HAP-1 (cell line): ENCODE measurements at regions not wholly inside any gene's neighbourhood (a gene's known extent, or its start where the extent isn't known, plus 50 kb on each side); places are given as distances from the start of the nearest gene placed in this dataset.
"Not testable (repeated sequence)": the region's sequence is repeated elsewhere in the genome, so short reads cannot be mapped to it uniquely, and the experiment has no call there.

Experiments
- DNase-seq, 2 experiments: peaks; one replicate each; pipeline ENCODE4 v3.0.0-alpha.2; 2016 to 2020; ENCODE audit warnings: low spot score in 2 of 2
- H3K27me3 ChIP-seq: fragments of 250-450 bp; sonication (Bioruptor Pico); 2 replicates; pipeline ENCODE4 v1.5.1; 2020; ENCODE audit warnings: low read depth, mild to moderate bottlenecking, moderate library complexity
- H3K36me3 ChIP-seq: fragments of 250-450 bp; sonication (Bioruptor Pico); replicated peaks from 2 replicates; pipeline ENCODE4 v1.5.1; 2020; ENCODE audit warnings: mild to moderate bottlenecking
- H3K4me1 ChIP-seq: fragments of 250-450 bp; sonication (Bioruptor Pico); 2 replicates; pipeline ENCODE4 v1.5.1; 2020; ENCODE audit warnings: mild to moderate bottlenecking
- H3K4me3 ChIP-seq: fragments of 250-450 bp; sonication (Bioruptor Pico); 2 replicates; pipeline ENCODE4 v1.5.1; 2020; ENCODE audit warnings: mild to moderate bottlenecking, moderate library complexity
- H3K9me3 ChIP-seq: fragments of 250-450 bp; sonication (Bioruptor Pico); 2 replicates; pipeline ENCODE4 v1.5.1; 2020; ENCODE audit warnings: mild to moderate bottlenecking, moderate library complexity
- in situ Hi-C: fragments of 300-500 bp; cut with MboI; formaldehyde crosslinking; loops from 3 replicates; pipeline ENCODE4 v1.14.3; 2020; ENCODE audit warnings: low sequenced_read_pairs, inconsistent platforms, mixed read lengths

GRCh38 chr15:23854912-23855659 is 168.0 kb upstream of the NDN start:
- Histone ChIP-seq H3K4me1 (no peaks in the 10 kb centered on the region), H3K9me3 (no peaks in the 10 kb centered on the region; the same call in 1 of the 2 replicates), H3K27me3 (no peaks in the 10 kb centered on the region), H3K4me3 (no peak overlapping the region), H3K36me3 (no peaks in the 10 kb centered on the region)
- DNase-seq, result no peak
- in situ Hi-C loops, result no loop called here

- Histone ChIP-seq H3K27me3 (no peaks in the 10 kb centered on the region), H3K9me3 (no peaks in the 10 kb centered on the region; the same call in 1 of the 2 replicates), H3K36me3 (no peaks in the 10 kb centered on the region), H3K4me3 (no peak overlapping the region), H3K4me1 (no peaks in the 10 kb centered on the region)
- in situ Hi-C loops, result no loop called here
- no peak for DNase-seq
These were observed 168.8 kb upstream of the NDN start for GRCh38 chr15:23855947-23856346.

GRCh38 chr15:23857028-23857641 is 170.0 kb upstream of the NDN start:
- DNase-seq, result peak in 1 of 2 experiments; percentile 18
- H3K4me3 ChIP-seq, result no peak overlapping the region
- H3K36me3 ChIP-seq, result no peaks in the 10 kb centered on the region
- H3K4me1 ChIP-seq, result no peaks in the 10 kb centered on the region
- H3K27me3 ChIP-seq, result no peaks in the 10 kb centered on the region
- H3K9me3 ChIP-seq, result no peaks in the 10 kb centered on the region; the same call in 1 of the 2 replicates
- in situ Hi-C loops, result no loop called here

GRCh38 chr15:23859008-23859407 is 171.9 kb upstream of the NDN start:
- Histone ChIP-seq H3K27me3 (no peaks in the 10 kb centered on the region), H3K4me3 (no peak overlapping the region), H3K9me3 (no peaks in the 10 kb centered on the region), H3K4me1 (no peaks in the 10 kb centered on the region), H3K36me3 (no peaks in the 10 kb centered on the region)
- in situ Hi-C loops, result no loop called here
- no peak for DNase-seq

GRCh38 chr15:23860290-23861245 is 173.5 kb upstream of the NDN start:
- Histone ChIP-seq H3K9me3 (no peaks in the 10 kb centered on the region), H3K27me3 (no peaks in the 10 kb centered on the region), H3K4me1 (no peaks in the 10 kb centered on the region), H3K4me3 (no peak overlapping the region), H3K36me3 (no peaks in the 10 kb centered on the region)
- in situ Hi-C loops, result no loop called here
- no peak for DNase-seq

- no peaks in the 10 kb centered on the region for H3K9me3 ChIP-seq
- no peaks in the 10 kb centered on the region for H3K36me3 ChIP-seq
- H3K27me3 ChIP-seq, result no peaks in the 10 kb centered on the region
- no peak overlapping the region for H3K4me3 ChIP-seq
- no peak for DNase-seq
- in situ Hi-C loops, result no loop called here
- no peaks in the 10 kb centered on the region for H3K4me1 ChIP-seq
These were observed 179.7 kb upstream of the NDN start for GRCh38 chr15:23866832-23867231.

- H3K4me3 ChIP-seq, result no peak overlapping the region
- H3K27me3 ChIP-seq, result no peaks in the 10 kb centered on the region
- in situ Hi-C loops, result no loop called here
- no peaks in the 10 kb centered on the region for H3K4me1 ChIP-seq
- H3K9me3 ChIP-seq, result no peaks in the 10 kb centered on the region
- no peak for DNase-seq
- H3K36me3 ChIP-seq, result no peaks in the 10 kb centered on the region
These were observed 182.3 kb upstream of the NDN start for GRCh38 chr15:23869396-23869795.

- in situ Hi-C loops, result not testable (repeated sequence)
These were observed 186.5 kb upstream of the NDN start for GRCh38 chr15:23873613-23874012.

GRCh38 chr15:23877502-23878412 is 190.7 kb upstream of the NDN start:
- H3K4me3 ChIP-seq, result no peak overlapping the region
- DNase-seq, result peak in 1 of 2 experiments; percentile 22
- H3K27me3 ChIP-seq, result no peaks in the 10 kb centered on the region
- no peaks in the 10 kb centered on the region for H3K36me3 ChIP-seq
- in situ Hi-C loops, result no loop called here
- no peaks in the 10 kb centered on the region for H3K4me1 ChIP-seq
- no peaks in the 10 kb centered on the region; the same call in 1 of the 2 replicates for H3K9me3 ChIP-seq

More at GRCh38 chr15:23873613-23874012, 186.5 kb upstream of the NDN start:
- H3K4me1 ChIP-seq, H3K36me3 ChIP-seq, H3K9me3 ChIP-seq, DNase-seq, H3K27me3 ChIP-seq, H3K4me3 ChIP-seq: not testable (repeated sequence)

GRCh38 chr15:23881291-23881690 is 194.2 kb upstream of the NDN start:
- DNase-seq, result no peak
- H3K36me3 ChIP-seq, result no peaks in the 10 kb centered on the region
- no peaks in the 10 kb centered on the region for H3K4me1 ChIP-seq
- peaks cover 2% of the 10 kb centered on the region; the same call in 1 of the 2 replicates for H3K9me3 ChIP-seq
- in situ Hi-C loops, result no loop called here
- H3K4me3 ChIP-seq, result no peak overlapping the region
- no peaks in the 10 kb centered on the region for H3K27me3 ChIP-seq

GRCh38 chr15:23890218-23890617 is 203.1 kb upstream of the NDN start:
- no peaks in the 10 kb centered on the region for H3K27me3 ChIP-seq

GRCh38 chr15:23897091-23897490 is 210.0 kb upstream of the NDN start:
- Histone ChIP-seq H3K27me3 (no peaks in the 10 kb centered on the region), H3K4me1 (no peaks in the 10 kb centered on the region), H3K9me3 (no peaks in the 10 kb centered on the region), H3K4me3 (no peak overlapping the region), H3K36me3 (no peaks in the 10 kb centered on the region)
- in situ Hi-C loops, result no loop called here
- no peak for DNase-seq

More at GRCh38 chr15:23890218-23890617, 203.1 kb upstream of the NDN start:
- in situ Hi-C loops, result no loop called here
- H3K4me1 ChIP-seq, result no peaks in the 10 kb centered on the region
- H3K36me3 ChIP-seq, result no peaks in the 10 kb centered on the region
- no peak overlapping the region for H3K4me3 ChIP-seq
- no peak for DNase-seq
- peaks cover 8% of the 10 kb centered on the region; the same call in 1 of the 2 replicates for H3K9me3 ChIP-seq

- in situ Hi-C loops, result no loop called here
- Histone ChIP-seq H3K4me1 (no peaks in the 10 kb centered on the region), H3K4me3 (no peak overlapping the region), H3K27me3 (no peaks in the 10 kb centered on the region), H3K36me3 (no peaks in the 10 kb centered on the region), H3K9me3 (no peaks in the 10 kb centered on the region)
- DNase-seq, result no peak
These were observed 210.4 kb upstream of the NDN start for GRCh38 chr15:23897531-23897930.
